OCI-LY7 (cell line): ENCODE measurements at regions not wholly inside any gene's neighbourhood (a gene's known extent, or its start where the extent isn't known, plus 50 kb on each side); places are given as distances from the start of the nearest gene placed in this dataset.

Experiments
- BruUV-seq: library from RNA; stranded (reverse); fragments of 400-500 nt; replicated peaks from 2 replicates; lab custom pipeline; 2021; lab: Mats Ljungman, UMichigan
- CTCF ChIA-PET: fragments of 300-600 bp; sonication (Branson Sonifier 250); formaldehyde crosslinking; loops from one replicate; lab custom pipeline; 2022; ENCODE audit warnings: antibody characterized with exemption; ENCODE audit not compliant: unreplicated experiment; lab: Charles Lee
- POLR2A ChIA-PET: fragments of 300-600 bp; sonication (Branson Sonifier 250); formaldehyde crosslinking; loops from one replicate; lab custom pipeline; 2022; ENCODE audit warnings: antibody characterized with exemption; lab: Charles Lee
- DNase-seq: peaks from one replicate; pipeline ENCODE4 v3.0.0-alpha.2; 2015; ENCODE audit warnings: low spot score
- H2AFZ ChIP-seq: fragments of 200-600 bp; sonication (generic), shearing (Covaris generic); 2 replicates; pipeline ENCODE4 v1.6.1; 2014; ENCODE audit warnings: mild to moderate bottlenecking, antibody characterized with exemption, low read length, moderate library complexity
- H3K27ac ChIP-seq: fragments of 200-600 bp; sonication (generic); 2 replicates; pipeline ENCODE4 v1.5.1; 2014; ENCODE audit warnings: mixed run types, low read depth, mild to moderate bottlenecking, moderate library complexity, low read length, inconsistent platforms; ENCODE audit not compliant: poor library complexity, severe bottlenecking
- H3K36me3 ChIP-seq: fragments of 200-600 bp; sonication (generic); 2 replicates; pipeline ENCODE4 v1.6.1; 2014; ENCODE audit warnings: mild to moderate bottlenecking, antibody characterized with exemption, low read length, moderate library complexity, mixed read lengths; ENCODE audit not compliant: insufficient read depth
- H3K4me1 ChIP-seq: fragments of 200-600 bp; sonication (generic); 2 replicates; pipeline ENCODE4 v1.5.1; 2014; ENCODE audit warnings: mild to moderate bottlenecking, low read length; ENCODE audit not compliant: insufficient read depth, poor library complexity, severe bottlenecking
- H3K4me2 ChIP-seq: fragments of 200-600 bp; sonication (generic); 2 replicates; pipeline ENCODE4 v1.6.1; 2014; ENCODE audit warnings: mild to moderate bottlenecking, low read length
- H3K4me3 ChIP-seq: fragments of 200-600 bp; sonication (generic); 2 replicates; pipeline ENCODE4 v1.5.1; 2014; ENCODE audit warnings: mild to moderate bottlenecking, low read depth, low read length; ENCODE audit not compliant: poor library complexity, severe bottlenecking
- H3K79me2 ChIP-seq: fragments of 200-600 bp; sonication (generic); 2 replicates; pipeline ENCODE4 v1.6.1; 2016; ENCODE audit warnings: low read depth, mild to moderate bottlenecking, low read length, moderate library complexity, mixed read lengths; ENCODE audit not compliant: insufficient read depth
- H3K9me2 ChIP-seq: fragments of 200-600 bp; sonication (generic); 2 replicates; pipeline ENCODE4 v1.6.1; 2016; ENCODE audit warnings: mild to moderate bottlenecking, low read length, mixed read lengths; ENCODE audit not compliant: insufficient read depth
- H3K9me3 ChIP-seq: fragments of 200-600 bp; sonication (generic); 2 replicates; pipeline ENCODE4 v1.6.1; 2014; ENCODE audit warnings: mild to moderate bottlenecking, mixed run types, low read length, mixed read lengths
- H4K20me1 ChIP-seq: fragments of 200-600 bp; sonication (generic); 2 replicates; pipeline ENCODE4 v1.6.1; 2014; ENCODE audit warnings: mild to moderate bottlenecking, antibody characterized with exemption, low read length, moderate library complexity, mixed read lengths; ENCODE audit not compliant: insufficient read depth
- EZH2phosphoT487 ChIP-seq: fragments of 200-600 bp; sonication (generic); IDR thresholded peaks from 2 replicates; pipeline ENCODE4 v1.6.1; 2018; ENCODE audit warnings: low read depth, borderline replicate concordance, mild to moderate bottlenecking, mixed run types, antibody characterized with exemption, low read length, moderate library complexity, mixed read lengths
- intact Hi-C: fragments of 100-400 bp; cut with micrococcal nuclease; formaldehyde crosslinking; loops from one replicate; pipeline ENCODE4 v1.10.0; 2022; ENCODE audit not compliant: unreplicated experiment
- TF ChIP-seq, protein P1 (sequence below): fragments of 200-600 bp; sonication (generic); conservative IDR thresholded peaks from 2 replicates; pipeline ENCODE4 v1.5.1; 2014; ENCODE audit warnings: mild to moderate bottlenecking, antibody characterized with exemption, low read length, moderate library complexity, mixed read lengths

- peaks cover 44% of the 10 kb centered on the region; the same call in 1 of the 2 replicates for H3K79me2 ChIP-seq
- BruUV-seq = no TSS peak
- H3K4me2 ChIP-seq = no peak overlapping the region
- H4K20me1 ChIP-seq = peaks cover 32% of the 10 kb centered on the region
- no peaks in the 10 kb centered on the region for H3K4me1 ChIP-seq
- H3K36me3 ChIP-seq = no peaks in the 10 kb centered on the region
- H3K4me3 ChIP-seq = no peak overlapping the region
- POLR2A ChIA-PET = interaction anchor here (0.6 to 1.8 kb wide), 6 partner anchors 10 to 408 kb away, joined by 3 to 6 read pairs (median 4); no protein-coding TSS in a partner anchor
- no peaks in the 10 kb centered on the region for H3K9me3 ChIP-seq
- CTCF ChIA-PET = no interaction called here
- DNase-seq = no peak
- H2AFZ ChIP-seq = no peak overlapping the region
- no peak overlapping the region for H3K27ac ChIP-seq
- intact Hi-C loops = no loop called here
- TF ChIP-seq, protein P1, sequence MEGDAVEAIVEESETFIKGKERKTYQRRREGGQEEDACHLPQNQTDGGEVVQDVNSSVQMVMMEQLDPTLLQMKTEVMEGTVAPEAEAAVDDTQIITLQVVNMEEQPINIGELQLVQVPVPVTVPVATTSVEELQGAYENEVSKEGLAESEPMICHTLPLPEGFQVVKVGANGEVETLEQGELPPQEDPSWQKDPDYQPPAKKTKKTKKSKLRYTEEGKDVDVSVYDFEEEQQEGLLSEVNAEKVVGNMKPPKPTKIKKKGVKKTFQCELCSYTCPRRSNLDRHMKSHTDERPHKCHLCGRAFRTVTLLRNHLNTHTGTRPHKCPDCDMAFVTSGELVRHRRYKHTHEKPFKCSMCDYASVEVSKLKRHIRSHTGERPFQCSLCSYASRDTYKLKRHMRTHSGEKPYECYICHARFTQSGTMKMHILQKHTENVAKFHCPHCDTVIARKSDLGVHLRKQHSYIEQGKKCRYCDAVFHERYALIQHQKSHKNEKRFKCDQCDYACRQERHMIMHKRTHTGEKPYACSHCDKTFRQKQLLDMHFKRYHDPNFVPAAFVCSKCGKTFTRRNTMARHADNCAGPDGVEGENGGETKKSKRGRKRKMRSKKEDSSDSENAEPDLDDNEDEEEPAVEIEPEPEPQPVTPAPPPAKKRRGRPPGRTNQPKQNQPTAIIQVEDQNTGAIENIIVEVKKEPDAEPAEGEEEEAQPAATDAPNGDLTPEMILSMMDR = no peak
- TF ChIP-seq EZH2phosphoT487 = no peak
- H3K9me2 ChIP-seq = no peaks in the 10 kb centered on the region
Observed at GRCh38 chr3:72396899-72397298, 451.3 kb downstream of the SHQ1 start.

DNA sequence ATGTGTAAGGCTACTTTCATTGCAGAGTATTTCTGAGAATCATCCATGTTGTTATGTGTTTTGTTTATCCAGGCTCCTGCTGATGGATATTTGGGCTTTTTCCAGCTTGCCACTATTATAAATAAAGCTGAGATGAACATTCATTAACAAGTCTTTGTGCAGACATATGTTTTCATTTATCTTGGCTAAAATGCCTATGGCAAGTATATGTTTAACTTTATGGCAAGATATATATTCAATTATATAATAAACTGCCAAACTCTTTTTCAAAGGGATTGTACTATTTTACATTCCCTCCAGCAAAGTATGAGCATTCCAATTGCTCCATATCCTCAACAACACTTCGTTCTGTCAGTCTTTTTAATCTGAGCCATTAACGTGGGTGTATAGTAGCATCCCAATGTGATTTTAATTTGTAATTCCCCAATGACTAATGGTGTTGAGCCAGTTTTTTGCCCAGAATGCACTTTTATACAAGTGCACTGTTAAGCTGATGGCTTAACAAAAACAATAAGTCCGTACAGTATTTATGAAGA lies 452.4 kb downstream of the SHQ1 start:
- H4K20me1 ChIP-seq = peaks cover 41% of the 10 kb centered on the region
- intact Hi-C loops = no loop called here

More for the DNA sequence above, 452.4 kb downstream of the SHQ1 start:
- no peaks in the 10 kb centered on the region for H3K36me3 ChIP-seq
- POLR2A ChIA-PET = interaction anchor here (0.9 to 1.8 kb wide), 4 partner anchors 9 to 360 kb away, joined by 3 to 6 read pairs (median 4); no protein-coding TSS in a partner anchor
- peaks cover 46% of the 10 kb centered on the region; the same call in 1 of the 2 replicates for H3K79me2 ChIP-seq
- DNase-seq = no peak
- BruUV-seq = no TSS peak
- H2AFZ ChIP-seq = no peak overlapping the region
- H3K9me3 ChIP-seq = no peaks in the 10 kb centered on the region
- H3K4me3 ChIP-seq = no peak overlapping the region
- H3K4me2 ChIP-seq = no peak overlapping the region
- H3K9me2 ChIP-seq = no peaks in the 10 kb centered on the region
- H3K4me1 ChIP-seq = no peaks in the 10 kb centered on the region
- H3K27ac ChIP-seq = no peak overlapping the region
- TF ChIP-seq, protein P1 = no peak
- no peak for TF ChIP-seq EZH2phosphoT487
- CTCF ChIA-PET = no interaction called here
